HL-60 (cell line): ENCODE measurements at regions not wholly inside any gene's neighbourhood (a gene's known extent, or its start where the extent isn't known, plus 50 kb on each side); places are given as distances from the start of the nearest gene placed in this dataset.

Experiments used
- DNase-seq, 2 experiments: peaks; one replicate each; pipeline ENCODE4 v3.0.0-alpha.2; 2010 to 2020; ENCODE audit warnings: low read depth in 1 of 2, low spot score in 1 of 2
- H3K27ac ChIP-seq: fragments of 250-450 bp; sonication (Bioruptor Pico); replicated peaks from 2 replicates; pipeline ENCODE4 v1.5.1; 2020; ENCODE audit warnings: mild to moderate bottlenecking, moderate library complexity
- H3K27me3 ChIP-seq: fragments of 250-450 bp; sonication (Bioruptor Pico); 2 replicates; pipeline ENCODE4 v1.5.1; 2021; ENCODE audit warnings: mild to moderate bottlenecking, moderate library complexity; ENCODE audit not compliant: insufficient read depth, poor library complexity, severe bottlenecking
- H3K4me3 ChIP-seq: replicated peaks from 2 replicates; pipeline ENCODE4 v1.5.1; 2011; ENCODE audit warnings: mild to moderate bottlenecking, control low read depth, low read length; ENCODE audit not compliant: insufficient read depth
- CTCF ChIP-seq: IDR thresholded peaks from one replicate; pipeline ENCODE4 v1.5.1; 2011; ENCODE audit warnings: low read length, control low read depth, inconsistent platforms; ENCODE audit not compliant: insufficient read depth
- GABPA ChIP-seq: IDR thresholded peaks from 2 replicates; pipeline ENCODE4 v1.6.1; 2012; ENCODE audit warnings: low read depth
- POLR2AphosphoS5 ChIP-seq: IDR thresholded peaks from 2 replicates; pipeline ENCODE4 v1.6.1; 2012; ENCODE audit warnings: low read depth
- REST ChIP-seq: IDR thresholded peaks from 2 replicates; pipeline ENCODE4 v1.6.1; 2012; ENCODE audit warnings: low read depth; ENCODE audit not compliant: insufficient replicate concordance
- SPI1 ChIP-seq: IDR thresholded peaks from 2 replicates; pipeline ENCODE4 v1.6.1; 2012; ENCODE audit warnings: low read depth, mild to moderate bottlenecking, borderline replicate concordance

- TF ChIP-seq REST (no peak), SPI1 (no peak), GABPA (no peak), POLR2AphosphoS5 (no peak), CTCF (no peak)
- H3K4me3 ChIP-seq, result no peak overlapping the region
- H3K27me3 ChIP-seq, result no peaks in the 10 kb centered on the region
- DNase-seq, result no peak
- no peak overlapping the region for H3K27ac ChIP-seq
Observed at GRCh38 chr16:74192281-74192797, 104.3 kb upstream of the PSMD7 start.

GRCh38 chr16:74190292-74190691 is 106.3 kb upstream of the PSMD7 start:
- DNase-seq, result no peak
- Histone ChIP-seq H3K27me3 (no peaks in the 10 kb centered on the region), H3K4me3 (no peak overlapping the region), H3K27ac (no peak overlapping the region)
- TF ChIP-seq CTCF, result no peak
- no peak for TF ChIP-seq GABPA

GRCh38 chr16:74188856-74189255 is 107.8 kb upstream of the PSMD7 start:
- Histone ChIP-seq H3K27me3 (no peaks in the 10 kb centered on the region), H3K27ac (no peak overlapping the region), H3K4me3 (no peak overlapping the region)
- TF ChIP-seq CTCF, result no peak
- no peak for TF ChIP-seq GABPA
- TF ChIP-seq SPI1, result no peak
- no peak for DNase-seq

- TF ChIP-seq POLR2AphosphoS5 (no peak), CTCF (no peak), SPI1 (no peak)
- no peaks in the 10 kb centered on the region for H3K27me3 ChIP-seq
- H3K27ac ChIP-seq, result no peak overlapping the region
- DNase-seq, result no peak
- H3K4me3 ChIP-seq, result no peak overlapping the region
Observed at GRCh38 chr16:74186561-74186971, 110.0 kb upstream of the PSMD7 start.

- TF ChIP-seq REST (no peak), CTCF (no peak), GABPA (no peak), POLR2AphosphoS5 (no peak), SPI1 (no peak)
- Histone ChIP-seq H3K27me3 (no peaks in the 10 kb centered on the region), H3K4me3 (no peak overlapping the region), H3K27ac (no peak overlapping the region)
- DNase-seq, result no peak
Observed at GRCh38 chr16:74184839-74185238, 111.8 kb upstream of the PSMD7 start.
